ENCODE measurements at regions not wholly inside any gene's neighbourhood (a gene's known extent, or its start where the extent isn't known, plus 50 kb on each side); places are given as distances from the start of the nearest gene placed in this dataset.

DNA sequence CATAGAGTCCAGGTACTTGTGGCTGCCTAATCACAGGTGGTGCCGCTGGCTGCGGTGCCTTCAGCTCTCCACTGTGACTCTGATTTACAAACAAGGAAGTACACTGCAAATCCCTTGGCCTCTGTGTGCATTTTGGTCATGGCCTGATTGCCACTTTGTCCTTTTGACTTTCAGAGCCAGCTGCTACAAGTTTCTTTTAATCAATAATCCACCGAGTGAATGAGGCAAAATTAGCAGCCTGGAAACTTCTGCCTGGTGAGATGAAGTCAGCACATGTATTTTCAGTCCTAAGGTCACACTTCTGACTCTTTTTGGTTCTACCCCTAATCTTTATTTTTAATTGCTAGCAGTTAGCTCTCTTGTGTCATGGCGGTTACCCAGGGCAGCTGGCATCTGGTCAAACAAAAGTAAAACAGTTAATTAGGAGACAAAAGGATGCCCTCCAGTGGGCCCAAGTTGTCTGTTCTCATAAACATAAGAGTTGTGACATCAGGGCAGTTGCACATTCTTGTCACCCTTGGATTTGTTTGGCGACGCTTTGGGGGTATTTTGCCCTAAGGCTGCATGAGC is 62.3 kb upstream of the LNX1 start:
- intact Hi-C loops (cut with micrococcal nuclease) = no loop called here

DNA sequence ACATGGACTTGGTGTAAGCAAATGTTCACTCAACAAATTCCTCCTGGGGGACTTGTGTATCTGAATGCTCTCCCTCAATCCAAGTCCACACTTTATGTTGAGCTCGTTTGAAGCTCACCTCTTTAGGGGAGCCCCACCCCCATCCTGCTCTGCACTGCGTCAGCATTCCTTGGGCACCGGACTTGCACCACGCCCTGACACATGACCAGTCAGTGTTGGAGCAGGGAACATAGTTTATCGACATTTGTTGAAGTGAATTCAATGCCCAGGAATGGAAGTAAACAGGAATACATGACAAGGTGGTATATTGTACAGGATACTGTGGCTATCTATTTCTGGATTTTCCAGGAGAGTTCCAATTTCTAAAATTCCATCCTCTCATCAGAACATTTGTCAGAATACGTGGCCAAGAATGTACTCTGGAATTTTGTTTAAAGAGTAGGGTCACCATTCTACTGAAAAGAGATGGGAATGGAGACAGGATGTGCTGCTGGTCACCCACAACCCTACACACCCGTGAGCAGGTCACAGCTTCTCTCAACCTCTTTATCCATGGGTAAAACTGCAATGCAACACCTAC is 60.0 kb upstream of the LNX1 start:
- intact Hi-C loops (cut with micrococcal nuclease) = no loop called here

DNA sequence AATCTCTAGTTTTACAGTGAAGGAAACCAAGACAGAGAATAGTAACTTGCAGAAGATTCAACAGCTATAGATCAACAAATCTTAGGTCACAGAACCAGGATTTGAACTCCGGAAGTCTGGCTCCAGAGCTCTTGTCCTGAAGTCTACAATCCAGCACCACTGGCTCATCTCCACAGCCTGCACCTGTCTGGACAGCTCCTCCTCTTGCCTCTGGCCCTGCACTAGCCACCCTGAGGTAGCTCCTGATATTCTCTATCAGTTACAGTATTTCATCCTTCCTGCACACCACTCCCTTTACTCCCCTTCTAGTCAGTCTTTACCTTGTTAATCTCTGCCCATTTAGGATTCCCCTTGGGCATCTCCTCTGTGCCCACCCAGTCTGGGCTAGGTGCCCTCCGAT is 58.1 kb upstream of the LNX1 start:
- intact Hi-C loops (cut with micrococcal nuclease) = no loop called here

DNA sequence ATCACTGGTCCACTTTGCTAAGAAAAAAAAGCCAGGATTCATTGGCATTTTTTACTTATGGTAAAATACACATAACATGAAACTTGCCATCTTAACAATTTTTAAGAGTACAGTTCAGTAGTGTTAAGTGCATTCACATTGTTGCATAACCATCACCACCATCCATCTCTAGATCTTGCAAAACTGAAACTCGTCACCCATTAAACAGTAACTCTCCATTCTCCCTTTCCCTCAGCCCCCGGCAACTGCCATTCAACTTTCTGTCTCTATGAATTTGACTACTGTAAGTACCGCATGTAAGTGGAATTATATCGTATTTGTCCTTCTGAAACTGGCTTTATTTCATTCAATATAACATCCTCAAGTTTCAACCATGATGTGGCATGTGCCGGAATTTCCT is 56.3 kb upstream of the LNX1 start:
- intact Hi-C loops (cut with micrococcal nuclease) = no loop called here

DNA sequence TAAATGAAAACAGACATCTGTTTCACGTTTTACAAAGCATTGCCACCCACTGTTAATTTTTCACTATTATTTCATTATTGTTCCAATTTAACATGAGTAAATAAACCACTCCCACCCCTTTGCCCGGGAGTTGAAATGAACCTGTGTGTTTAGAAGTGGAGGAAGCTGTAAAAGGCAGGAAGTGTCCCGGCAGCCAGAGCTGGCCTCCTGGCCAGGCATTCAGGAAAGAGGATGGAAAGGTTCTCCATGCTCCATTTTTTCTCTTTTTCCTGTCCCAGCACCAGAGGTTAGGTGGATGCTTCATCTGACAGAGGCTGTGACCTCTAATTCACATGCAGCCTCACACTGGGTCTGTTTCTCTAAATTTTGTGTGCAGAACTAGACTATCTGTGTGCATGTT is 55.5 kb upstream of the LNX1 start:
- intact Hi-C loops (cut with micrococcal nuclease) = no loop called here

DNA sequence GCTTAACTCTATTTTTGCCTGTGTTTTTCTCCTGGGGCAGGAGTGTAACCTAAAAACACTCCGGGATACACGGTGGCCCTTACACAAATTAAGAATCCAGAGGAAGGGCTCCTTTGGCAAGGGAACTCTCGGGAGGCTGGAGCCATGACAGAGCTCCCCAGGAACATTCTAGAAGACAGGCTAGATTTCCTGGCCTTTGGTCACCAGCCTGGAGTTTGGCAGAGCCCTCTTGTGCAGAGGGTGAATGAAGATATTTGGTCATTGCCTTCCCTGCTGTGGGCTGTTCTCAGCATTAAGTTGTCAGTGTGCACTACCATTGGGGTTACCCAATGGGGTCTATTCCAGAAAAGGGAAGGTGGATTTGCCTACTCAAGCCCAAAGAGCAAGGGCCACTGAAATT is 53.8 kb upstream of the LNX1 start:
- intact Hi-C loops (cut with micrococcal nuclease) = no loop called here

DNA sequence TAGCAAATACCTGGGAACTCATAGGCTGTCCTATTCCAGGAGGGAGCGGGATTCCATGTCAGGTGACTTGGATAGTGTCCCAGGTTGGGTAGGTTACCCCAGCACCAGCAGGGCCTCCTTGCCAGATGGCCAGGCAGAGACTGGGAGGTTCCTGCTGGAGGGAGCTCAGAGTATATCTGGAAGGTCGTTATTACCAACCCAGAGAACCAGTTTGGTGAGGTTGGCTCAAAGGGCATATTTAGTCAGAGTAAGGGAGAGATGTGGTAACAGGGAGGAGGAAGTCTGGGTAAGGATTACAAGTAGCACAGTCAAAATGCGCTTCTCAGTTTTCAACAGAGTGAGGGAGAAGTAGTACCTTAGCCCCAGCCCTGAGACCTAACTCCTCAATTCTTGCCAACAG is 53.3 kb upstream of the LNX1 start:
- intact Hi-C loops (cut with micrococcal nuclease) = no loop called here

Data from T-helper 2 cell treated with Interferon-gamma antibody and Interleukin-4, amounts not matched to agents 100 ng/mL and 5 ng/mL, for 36 hours (primary cell).